ENCODE measurements at regions not wholly inside any gene's neighbourhood (a gene's known extent, or its start where the extent isn't known, plus 50 kb on each side); places are given as distances from the start of the nearest gene placed in this dataset.
"Not testable (repeated sequence)": the region's sequence is repeated elsewhere in the genome, so short reads cannot be mapped to it uniquely, and the experiment has no call there.

DNA sequence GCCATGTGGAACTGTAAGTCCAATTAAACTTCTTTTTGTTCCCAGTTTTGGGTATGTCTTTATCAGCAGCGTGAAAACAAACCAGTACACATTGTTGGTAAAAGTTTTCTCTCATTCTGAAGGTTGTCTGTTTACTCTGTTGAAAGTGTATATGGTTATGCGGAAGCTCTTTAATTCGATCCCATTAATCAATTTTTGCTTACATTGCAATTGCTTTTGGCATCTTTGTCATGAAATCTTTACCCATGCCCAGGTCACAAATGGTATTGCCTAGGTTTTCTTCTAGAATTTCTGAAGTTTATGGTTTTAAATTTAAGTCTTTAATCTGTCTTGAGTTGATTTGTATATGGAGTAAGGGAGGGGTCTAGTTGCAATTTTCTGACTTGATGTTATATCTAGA, 1901.9 kb downstream of the MAT2B start:
- DNase-seq (ENCODE audit: low spot score): no peak
- TF ChIP-seq CTCF (IDR thresholded peaks at IDR 0.05; ENCODE audit: extremely low read depth, missing control alignments): no peak

- TF ChIP-seq CTCF (IDR thresholded peaks at IDR 0.05; ENCODE audit: extremely low read depth, missing control alignments): no peak
- no peak for DNase-seq (ENCODE audit: low spot score)
These were observed 1905.1 kb downstream of the MAT2B start for GRCh38 chr5:165410476-165410875.

- not testable (repeated sequence) for DNase-seq (ENCODE audit: low spot score)
These were observed 1906.1 kb downstream of the MAT2B start for GRCh38 chr5:165411532-165411931.

GRCh38 chr5:165420493-165420892, 1915.1 kb downstream of the MAT2B start:
- TF ChIP-seq CTCF (IDR thresholded peaks at IDR 0.05; ENCODE audit: extremely low read depth, missing control alignments): no peak
- DNase-seq (ENCODE audit: low spot score): no peak

GRCh38 chr5:165423697-165424299, 1918.4 kb downstream of the MAT2B start:
- DNase-seq (ENCODE audit: low spot score): no peak
- TF ChIP-seq CTCF (IDR thresholded peaks at IDR 0.05; ENCODE audit: extremely low read depth, missing control alignments): no peak

DNA sequence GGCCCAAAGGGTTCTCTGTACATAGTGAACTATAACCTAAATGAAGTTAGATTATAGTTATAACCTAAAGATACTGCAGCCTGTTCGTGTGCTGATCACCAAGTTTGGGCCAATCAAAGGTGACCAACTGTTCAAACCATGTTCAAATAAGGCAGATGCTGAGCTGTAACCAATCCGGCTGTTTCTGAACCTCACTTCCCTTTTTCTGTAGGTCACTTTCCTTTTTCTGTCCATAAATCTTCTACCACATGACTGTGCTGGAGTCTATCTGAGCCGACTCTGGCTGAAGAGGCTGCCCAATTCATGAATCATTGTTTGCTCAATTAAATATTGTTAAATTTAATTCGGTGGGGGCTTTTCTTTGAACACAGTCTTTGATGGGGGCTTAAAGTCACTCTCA, 1920.2 kb downstream of the MAT2B start:
- TF ChIP-seq CTCF (IDR thresholded peaks at IDR 0.05; ENCODE audit: extremely low read depth, missing control alignments): no peak
- no peak for DNase-seq (ENCODE audit: low spot score)

GRCh38 chr5:165448753-165449152, 1943.3 kb downstream of the MAT2B start:
- TF ChIP-seq CTCF (IDR thresholded peaks at IDR 0.05; ENCODE audit: extremely low read depth, missing control alignments): no peak
- DNase-seq (ENCODE audit: low spot score): no peak

DNA sequence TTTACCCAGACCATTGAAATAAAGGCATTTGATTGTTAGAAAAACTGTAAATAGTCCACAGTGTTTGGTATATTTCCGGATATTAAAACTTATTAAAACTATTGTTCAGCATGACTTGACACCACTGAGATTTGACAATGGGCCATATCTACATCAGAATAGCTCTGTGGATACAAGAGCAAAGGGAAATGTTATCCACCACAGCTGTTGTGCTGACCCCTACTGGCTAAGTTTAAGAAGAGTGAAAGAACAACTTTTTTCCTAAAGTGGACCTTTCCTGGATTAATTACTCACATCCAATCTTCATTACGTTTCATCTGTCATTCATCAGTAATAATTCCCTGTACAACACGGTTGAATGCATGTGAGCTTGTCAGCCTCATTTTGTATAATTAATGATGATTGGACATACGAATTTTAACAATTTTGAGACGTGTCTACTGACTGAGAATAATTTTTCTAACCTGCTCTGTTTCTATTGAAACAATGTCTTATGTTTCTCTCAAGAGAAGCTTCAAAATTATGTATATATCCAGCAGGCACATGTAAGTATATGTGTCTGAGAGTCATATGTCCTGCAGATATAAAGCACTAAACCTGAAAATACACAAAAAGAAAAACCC, 1952.6 kb downstream of the MAT2B start:
- no peak for DNase-seq (ENCODE audit: low spot score)
- no peak for TF ChIP-seq CTCF (IDR thresholded peaks at IDR 0.05; ENCODE audit: extremely low read depth, missing control alignments)
